ENCODE measurements at regions not wholly inside any gene's neighbourhood (a gene's known extent, or its start where the extent isn't known, plus 50 kb on each side); places are given as distances from the start of the nearest gene placed in this dataset.
"Not testable (repeated sequence)": the region's sequence is repeated elsewhere in the genome, so short reads cannot be mapped to it uniquely, and the experiment has no call there.

GRCh38 chr9:81002906-81003305 is 686.4 kb downstream of the TLE1 start:
- TF ChIP-seq, protein P1, sequence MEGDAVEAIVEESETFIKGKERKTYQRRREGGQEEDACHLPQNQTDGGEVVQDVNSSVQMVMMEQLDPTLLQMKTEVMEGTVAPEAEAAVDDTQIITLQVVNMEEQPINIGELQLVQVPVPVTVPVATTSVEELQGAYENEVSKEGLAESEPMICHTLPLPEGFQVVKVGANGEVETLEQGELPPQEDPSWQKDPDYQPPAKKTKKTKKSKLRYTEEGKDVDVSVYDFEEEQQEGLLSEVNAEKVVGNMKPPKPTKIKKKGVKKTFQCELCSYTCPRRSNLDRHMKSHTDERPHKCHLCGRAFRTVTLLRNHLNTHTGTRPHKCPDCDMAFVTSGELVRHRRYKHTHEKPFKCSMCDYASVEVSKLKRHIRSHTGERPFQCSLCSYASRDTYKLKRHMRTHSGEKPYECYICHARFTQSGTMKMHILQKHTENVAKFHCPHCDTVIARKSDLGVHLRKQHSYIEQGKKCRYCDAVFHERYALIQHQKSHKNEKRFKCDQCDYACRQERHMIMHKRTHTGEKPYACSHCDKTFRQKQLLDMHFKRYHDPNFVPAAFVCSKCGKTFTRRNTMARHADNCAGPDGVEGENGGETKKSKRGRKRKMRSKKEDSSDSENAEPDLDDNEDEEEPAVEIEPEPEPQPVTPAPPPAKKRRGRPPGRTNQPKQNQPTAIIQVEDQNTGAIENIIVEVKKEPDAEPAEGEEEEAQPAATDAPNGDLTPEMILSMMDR (IDR thresholded peaks at IDR 0.05; ENCODE audit: low read depth, low read length), result no peak
- DNase-seq (ENCODE audit: extremely low read depth, low read depth), result no peak

GRCh38 chr9:81002242-81002641 is 687.1 kb downstream of the TLE1 start:
- no peak for DNase-seq (ENCODE audit: extremely low read depth, low read depth)
- TF ChIP-seq, protein P1 (IDR thresholded peaks at IDR 0.05; ENCODE audit: low read depth, low read length), result no peak

DNA sequence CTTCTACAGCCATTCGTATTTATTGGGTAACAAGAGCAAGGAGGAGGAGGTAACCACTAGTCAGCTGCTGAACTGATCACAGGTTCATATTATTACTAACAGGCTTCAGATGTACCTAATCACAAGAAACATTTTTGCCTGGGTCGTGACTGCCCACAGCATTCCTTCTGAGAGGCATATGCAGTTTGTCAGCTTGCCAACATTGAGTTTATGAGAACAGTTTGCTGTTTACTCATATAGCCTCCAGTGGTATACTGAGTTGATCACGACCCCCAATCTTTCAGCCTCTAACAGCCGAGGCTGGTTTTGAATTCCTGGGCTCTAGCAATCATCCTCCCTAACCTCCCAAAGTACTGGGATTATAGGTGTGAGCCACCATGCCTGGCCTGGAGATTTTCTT is 693.6 kb downstream of the TLE1 start:
- no peak for DNase-seq (ENCODE audit: extremely low read depth, low read depth)
- TF ChIP-seq, protein P1 (IDR thresholded peaks at IDR 0.05; ENCODE audit: low read depth, low read length), result no peak

DNA sequence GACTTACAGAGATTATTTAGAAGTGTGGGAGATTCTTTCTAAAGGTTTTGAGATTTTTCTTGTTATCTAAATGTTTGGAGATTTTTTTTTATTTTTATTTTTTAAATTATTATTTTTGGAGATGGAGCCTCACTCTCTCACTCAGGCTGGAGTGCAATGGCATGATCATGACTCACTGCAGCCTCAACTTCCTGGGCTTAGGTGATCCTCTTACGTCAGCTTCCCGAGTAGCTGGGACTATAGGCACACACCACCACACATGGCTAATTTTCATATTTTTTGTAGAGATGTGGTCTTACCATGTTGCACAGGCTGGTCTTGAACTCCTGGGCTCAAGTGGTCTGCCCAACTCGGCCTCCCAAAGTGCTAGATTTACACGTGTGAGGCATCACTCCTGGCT is 694.5 kb downstream of the TLE1 start:
- no peak for DNase-seq (ENCODE audit: extremely low read depth, low read depth)
- TF ChIP-seq, protein P1 (IDR thresholded peaks at IDR 0.05; ENCODE audit: low read depth, low read length), result no peak

DNA sequence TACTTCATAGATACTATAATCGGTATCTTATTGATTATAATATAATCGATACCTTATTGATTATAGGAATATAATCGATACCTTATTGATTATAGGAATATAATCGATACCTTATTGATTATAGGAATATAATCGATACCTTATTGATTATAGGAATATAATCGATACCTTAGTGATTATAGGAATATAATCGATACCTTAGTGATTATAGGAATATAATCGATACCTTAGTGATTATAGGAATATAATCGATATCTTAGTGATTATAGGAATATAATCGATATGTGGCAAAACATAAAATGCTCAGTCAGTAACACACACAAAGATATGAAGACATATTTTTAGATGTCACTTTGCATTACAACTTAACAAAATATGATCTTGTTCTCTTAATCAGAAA is 703.8 kb downstream of the TLE1 start:
- DNase-seq (ENCODE audit: extremely low read depth, low read depth), result not testable (repeated sequence)

DNA sequence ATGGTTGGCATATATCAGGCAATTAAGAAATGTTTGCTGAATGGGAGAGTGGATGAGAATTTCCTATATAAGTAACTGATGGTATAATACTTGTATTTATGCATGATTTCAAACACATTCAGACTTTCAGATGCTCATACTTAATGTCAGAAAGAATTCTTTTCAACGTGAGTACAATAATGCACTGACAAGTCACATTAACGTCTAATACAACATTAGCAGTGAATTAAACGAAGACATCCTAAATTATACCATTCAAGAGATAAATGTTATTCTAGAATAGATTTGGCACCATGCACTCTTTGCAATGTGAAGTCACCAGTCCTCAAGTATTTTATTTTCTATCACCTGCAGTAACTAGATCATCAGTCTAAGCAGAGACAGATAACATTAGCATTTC is 712.9 kb downstream of the TLE1 start:
- TF ChIP-seq, protein P1 (IDR thresholded peaks at IDR 0.05; ENCODE audit: low read depth, low read length), result no peak
- no peak for DNase-seq (ENCODE audit: extremely low read depth, low read depth)

DNA sequence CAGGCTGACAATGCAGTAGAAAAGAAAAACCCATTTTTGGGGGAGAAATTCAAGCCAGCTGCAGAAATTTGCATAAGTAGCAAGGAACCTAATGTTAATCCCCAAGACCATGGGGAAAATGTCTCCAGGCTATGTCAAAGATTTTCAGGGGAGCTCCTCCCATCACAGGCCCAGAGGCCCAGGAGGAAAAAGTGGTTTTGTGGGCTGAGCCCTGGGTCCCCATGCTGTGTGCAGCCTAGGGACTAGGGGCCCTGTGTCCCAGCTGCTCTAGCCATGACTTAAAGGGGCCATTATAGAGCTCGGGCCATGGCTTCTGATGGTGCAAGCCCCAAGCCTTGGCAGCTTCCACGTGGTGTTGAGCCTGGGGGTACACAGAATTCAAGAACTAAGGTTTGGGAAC is 719.0 kb downstream of the TLE1 start:
- DNase-seq (ENCODE audit: extremely low read depth, low read depth), result not testable (repeated sequence)

DNA sequence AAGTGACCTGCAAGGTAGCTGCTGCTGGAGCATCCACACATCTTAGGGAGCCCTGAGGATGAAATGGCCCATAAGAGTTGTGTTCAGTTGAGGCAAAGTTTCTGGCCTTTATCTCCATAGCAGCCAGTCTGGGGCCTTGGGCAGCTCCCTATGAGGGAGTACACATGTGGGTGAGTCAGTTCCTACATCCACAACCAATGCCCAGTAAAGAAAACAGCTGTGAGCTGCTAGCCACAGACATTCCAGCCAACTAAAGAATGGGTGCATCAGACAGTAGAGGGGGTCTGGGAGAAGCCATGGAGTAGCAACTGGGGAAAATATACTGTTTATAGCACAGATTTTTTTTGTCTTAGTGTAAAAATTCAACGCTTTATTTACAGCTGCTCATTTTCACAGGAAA is 720.7 kb downstream of the TLE1 start:
- TF ChIP-seq, protein P1 (IDR thresholded peaks at IDR 0.05; ENCODE audit: low read depth, low read length), result no peak
- DNase-seq (ENCODE audit: extremely low read depth, low read depth), result no peak

GRCh38 chr9:80964914-80965313 is 724.4 kb downstream of the TLE1 start:
- TF ChIP-seq, protein P1 (IDR thresholded peaks at IDR 0.05; ENCODE audit: low read depth, low read length), result no peak
- no peak for DNase-seq (ENCODE audit: extremely low read depth, low read depth)

All from AG09319 (cell line).